T-helper 2 cell treated with Interferon-gamma antibody and Interleukin-4, amounts not matched to agents 5 μg/mL and 100 μg/mL, for 36 hours (primary cell): ENCODE measurements at regions not wholly inside any gene's neighbourhood (a gene's known extent, or its start where the extent isn't known, plus 50 kb on each side); places are given as distances from the start of the nearest gene placed in this dataset.

ENCODE experiments used
- DNase-seq: peaks from one replicate; pipeline ENCODE4 v3.0.0; 2021; ENCODE audit warnings: low spot score
- H3K27ac Mint-ChIP-seq: one replicate; pipeline ENCODE4 v1.8.0; 2021; ENCODE audit warnings: mild to moderate bottlenecking, mixed read lengths
- H3K27me3 Mint-ChIP-seq: one replicate; pipeline ENCODE4 v1.8.0; 2021; ENCODE audit warnings: low read depth, mixed read lengths
- H3K36me3 Mint-ChIP-seq: one replicate; pipeline ENCODE4 v1.8.0; 2021; ENCODE audit warnings: low read depth, mixed read lengths
- H3K4me1 Mint-ChIP-seq: one replicate; pipeline ENCODE4 v1.8.0; 2021; ENCODE audit warnings: low read depth, mixed read lengths
- H3K4me3 Mint-ChIP-seq: one replicate; pipeline ENCODE4 v1.8.0; 2022; ENCODE audit warnings: mild to moderate bottlenecking, moderate library complexity, mixed read lengths
- H3K9me3 Mint-ChIP-seq: one replicate; pipeline ENCODE4 v1.8.0; 2021; ENCODE audit warnings: mixed read lengths

GRCh38 chr2:223223156-223223555, 171.2 kb downstream of the KCNE4 start:
- H3K4me3 Mint-ChIP-seq, result no peak overlapping the region

GRCh38 chr2:223225266-223225665, 173.3 kb downstream of the KCNE4 start:
- H3K9me3 Mint-ChIP-seq, result no peaks in the 10 kb centered on the region
- H3K27me3 Mint-ChIP-seq, result no peaks in the 10 kb centered on the region
- H3K4me3 Mint-ChIP-seq, result no peak overlapping the region
- no peaks in the 10 kb centered on the region for H3K4me1 Mint-ChIP-seq
- no peak for DNase-seq
- no peaks in the 10 kb centered on the region for H3K36me3 Mint-ChIP-seq
- no peak overlapping the region for H3K27ac Mint-ChIP-seq

More at GRCh38 chr2:223223156-223223555, 171.2 kb downstream of the KCNE4 start:
- Mint-ChIP-seq H3K9me3 (no peaks in the 10 kb centered on the region), H3K27me3 (no peaks in the 10 kb centered on the region), H3K36me3 (no peaks in the 10 kb centered on the region), H3K27ac (no peak overlapping the region), H3K4me1 (no peaks in the 10 kb centered on the region)
- DNase-seq, result no peak

- Mint-ChIP-seq H3K27me3 (no peaks in the 10 kb centered on the region), H3K4me3 (no peak overlapping the region), H3K4me1 (no peaks in the 10 kb centered on the region), H3K36me3 (no peaks in the 10 kb centered on the region), H3K9me3 (no peaks in the 10 kb centered on the region), H3K27ac (no peak overlapping the region)
- no peak for DNase-seq
Observed at GRCh38 chr2:223226264-223226663, 174.3 kb downstream of the KCNE4 start.

DNA sequence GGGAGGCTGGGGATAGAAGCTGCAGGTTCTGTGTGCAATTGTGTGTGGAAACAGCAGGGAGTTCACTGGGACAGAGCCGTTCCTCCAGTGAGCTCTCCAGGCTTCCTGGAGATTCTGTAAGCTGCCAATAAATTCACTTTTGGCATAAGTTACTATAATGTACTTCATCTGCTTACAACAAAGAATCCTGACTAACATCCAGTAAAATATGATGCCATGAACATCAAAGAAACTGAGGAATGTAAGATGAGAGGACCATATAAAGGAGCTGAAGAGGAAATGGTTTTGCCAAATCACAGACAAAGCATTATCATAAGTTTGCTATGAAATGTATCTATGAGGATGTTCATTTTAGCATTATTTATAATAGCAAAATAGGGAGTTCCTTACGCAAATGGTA, 175.3 kb downstream of the KCNE4 start:
- Mint-ChIP-seq H3K27ac (no peak overlapping the region), H3K36me3 (no peaks in the 10 kb centered on the region), H3K9me3 (no peaks in the 10 kb centered on the region), H3K27me3 (no peaks in the 10 kb centered on the region), H3K4me1 (no peaks in the 10 kb centered on the region), H3K4me3 (no peak overlapping the region)
- no peak for DNase-seq

DNA sequence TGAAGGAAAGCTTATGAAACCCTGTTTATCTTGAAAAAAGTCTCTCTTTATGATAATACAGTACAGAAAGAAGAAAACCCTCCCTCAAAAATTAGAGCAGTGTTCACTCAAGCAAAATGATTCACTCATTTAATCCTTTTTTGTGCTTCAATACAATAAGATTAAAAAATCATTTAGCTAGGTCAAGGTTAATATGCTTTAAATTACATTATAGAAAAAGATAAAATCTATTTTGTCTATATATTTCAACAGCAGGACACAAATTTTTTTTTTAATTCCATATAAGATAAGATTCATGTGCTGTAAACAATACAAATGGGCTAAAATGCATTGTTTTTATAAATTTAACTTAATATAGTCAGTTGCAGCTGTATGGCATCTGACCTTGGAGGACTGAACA, 176.9 kb downstream of the KCNE4 start:
- H3K27me3 Mint-ChIP-seq, result no peaks in the 10 kb centered on the region

DNA sequence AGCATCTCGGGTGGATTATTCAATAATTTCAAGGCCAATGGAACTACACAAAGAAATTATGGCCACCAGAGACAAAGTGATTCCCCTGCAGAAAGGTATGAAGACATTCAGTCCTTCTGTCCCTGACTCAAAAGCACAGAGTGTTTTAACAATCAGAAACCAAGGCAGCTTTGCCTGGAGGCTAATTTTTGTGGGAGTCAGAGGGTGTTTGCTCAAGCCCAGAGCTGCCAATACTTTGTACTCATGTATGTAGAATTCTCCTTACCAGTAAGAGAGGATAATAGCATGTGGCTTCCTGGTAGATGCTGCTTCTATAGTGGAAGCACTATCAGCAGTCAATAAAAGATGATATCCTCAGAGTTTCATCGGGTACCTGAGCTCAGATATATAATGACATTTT, 178.4 kb downstream of the KCNE4 start:
- H3K4me3 Mint-ChIP-seq, result no peak overlapping the region
- H3K27me3 Mint-ChIP-seq, result no peaks in the 10 kb centered on the region
- no peak overlapping the region for H3K27ac Mint-ChIP-seq

More for the DNA sequence above, 176.9 kb downstream of the KCNE4 start:
- no peaks in the 10 kb centered on the region for H3K9me3 Mint-ChIP-seq
- H3K27ac Mint-ChIP-seq, result no peak overlapping the region
- DNase-seq, result no peak
- H3K36me3 Mint-ChIP-seq, result no peaks in the 10 kb centered on the region
- no peaks in the 10 kb centered on the region for H3K4me1 Mint-ChIP-seq
- H3K4me3 Mint-ChIP-seq, result no peak overlapping the region

DNA sequence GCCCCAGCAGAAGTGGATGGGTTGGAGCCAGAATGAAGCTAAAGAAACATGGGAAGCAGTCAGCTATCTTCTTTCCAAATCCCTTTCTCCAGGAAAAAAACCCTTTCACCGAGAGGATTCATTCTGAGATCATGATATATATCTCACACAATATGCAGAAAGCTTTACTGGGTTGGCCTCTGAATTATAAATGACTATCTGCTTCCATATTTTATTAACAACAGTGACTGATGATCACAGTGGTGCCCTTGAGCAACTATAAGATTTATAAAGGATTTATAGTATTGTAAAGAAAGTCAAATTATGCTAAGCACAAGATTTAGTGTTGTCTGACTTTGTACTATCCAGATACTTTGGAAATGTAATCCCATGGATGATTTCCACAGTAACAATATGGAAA, 180.3 kb downstream of the KCNE4 start:
- no peak for DNase-seq
- Mint-ChIP-seq H3K9me3 (no peaks in the 10 kb centered on the region), H3K4me3 (no peak overlapping the region), H3K27me3 (no peaks in the 10 kb centered on the region), H3K36me3 (no peaks in the 10 kb centered on the region), H3K4me1 (no peaks in the 10 kb centered on the region), H3K27ac (no peak overlapping the region)

More for the DNA sequence above, 178.4 kb downstream of the KCNE4 start:
- Mint-ChIP-seq H3K4me1 (no peaks in the 10 kb centered on the region), H3K36me3 (no peaks in the 10 kb centered on the region), H3K9me3 (no peaks in the 10 kb centered on the region)
- no peak for DNase-seq

- Mint-ChIP-seq H3K4me3 (no peak overlapping the region), H3K27ac (no peak overlapping the region), H3K9me3 (no peaks in the 10 kb centered on the region), H3K36me3 (no peaks in the 10 kb centered on the region), H3K27me3 (no peaks in the 10 kb centered on the region), H3K4me1 (no peaks in the 10 kb centered on the region)
- DNase-seq, result no peak
Observed at GRCh38 chr2:223232896-223233295, 180.9 kb downstream of the KCNE4 start.

GRCh38 chr2:223235986-223236385, 184.0 kb downstream of the KCNE4 start:
- Mint-ChIP-seq H3K4me1 (no peaks in the 10 kb centered on the region), H3K27me3 (no peaks in the 10 kb centered on the region), H3K36me3 (no peaks in the 10 kb centered on the region), H3K9me3 (no peaks in the 10 kb centered on the region), H3K4me3 (no peak overlapping the region), H3K27ac (no peak overlapping the region)
- DNase-seq, result no peak

- Mint-ChIP-seq H3K9me3 (no peaks in the 10 kb centered on the region), H3K4me3 (no peak overlapping the region), H3K36me3 (no peaks in the 10 kb centered on the region), H3K27ac (no peak overlapping the region), H3K4me1 (no peaks in the 10 kb centered on the region), H3K27me3 (no peaks in the 10 kb centered on the region)
- DNase-seq, result no peak
Observed at GRCh38 chr2:223238301-223238700, 186.3 kb downstream of the KCNE4 start.

DNA sequence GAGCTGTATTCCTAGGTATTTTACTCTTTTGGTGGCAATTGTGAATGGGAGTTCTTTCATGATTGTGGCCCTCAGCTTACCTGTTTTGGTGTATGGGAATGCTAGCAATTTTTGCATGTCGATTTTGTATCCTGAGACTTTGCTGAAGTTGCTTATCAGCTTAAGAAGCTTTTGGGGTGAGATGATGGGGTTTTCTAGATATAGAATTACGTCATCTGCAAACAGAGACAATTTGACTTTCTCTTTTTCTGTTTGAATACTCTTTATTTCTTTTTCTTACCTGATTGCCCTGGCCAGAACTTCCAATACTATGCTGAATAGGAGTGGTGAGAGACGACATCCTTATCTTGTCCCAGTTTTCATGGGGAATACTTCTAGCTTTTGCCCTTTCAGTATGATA, 191.2 kb downstream of the KCNE4 start:
- Mint-ChIP-seq H3K4me1 (no peaks in the 10 kb centered on the region), H3K27me3 (no peaks in the 10 kb centered on the region), H3K27ac (no peak overlapping the region), H3K4me3 (no peak overlapping the region), H3K9me3 (no peaks in the 10 kb centered on the region), H3K36me3 (no peaks in the 10 kb centered on the region)
- DNase-seq, result no peak

GRCh38 chr2:223247136-223247535, 195.1 kb downstream of the KCNE4 start:
- DNase-seq, result no peak
- no peak overlapping the region for H3K4me3 Mint-ChIP-seq
- no peak overlapping the region for H3K27ac Mint-ChIP-seq
- H3K4me1 Mint-ChIP-seq, result no peaks in the 10 kb centered on the region
- H3K36me3 Mint-ChIP-seq, result no peaks in the 10 kb centered on the region
- H3K9me3 Mint-ChIP-seq, result no peaks in the 10 kb centered on the region
- H3K27me3 Mint-ChIP-seq, result no peaks in the 10 kb centered on the region

DNA sequence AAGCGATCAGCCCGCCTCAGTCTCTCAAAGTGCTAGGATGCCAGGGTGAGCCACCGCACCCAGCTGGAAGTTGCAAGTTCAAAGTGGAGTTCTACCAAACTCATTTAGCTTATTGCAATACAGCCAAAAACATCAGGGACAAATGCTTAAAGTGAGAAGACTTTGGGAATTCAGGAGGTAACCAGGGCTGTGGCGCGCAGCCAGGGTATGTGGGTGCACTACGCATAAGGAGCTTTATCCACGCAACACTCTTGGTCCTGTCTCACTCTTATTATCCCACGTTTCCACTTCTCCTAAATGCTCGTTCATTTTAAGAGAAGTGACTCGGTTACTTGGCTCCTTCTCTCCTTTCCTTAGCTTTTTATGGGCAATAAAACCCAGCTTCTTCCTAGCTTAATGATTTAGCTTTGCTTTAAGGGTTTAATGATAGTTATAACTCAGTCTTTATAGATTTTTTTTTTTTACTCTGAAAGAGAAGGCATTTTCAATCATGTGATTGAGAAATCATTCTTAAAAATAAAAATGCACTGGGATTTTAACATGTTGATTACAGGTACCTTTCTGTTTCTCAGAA, 199.8 kb downstream of the KCNE4 start:
- Mint-ChIP-seq H3K4me1 (no peaks in the 10 kb centered on the region), H3K27me3 (no peaks in the 10 kb centered on the region), H3K27ac (no peak overlapping the region), H3K4me3 (no peak overlapping the region), H3K9me3 (peaks cover 4% of the 10 kb centered on the region), H3K36me3 (no peaks in the 10 kb centered on the region)
- DNase-seq, result no peak

DNA sequence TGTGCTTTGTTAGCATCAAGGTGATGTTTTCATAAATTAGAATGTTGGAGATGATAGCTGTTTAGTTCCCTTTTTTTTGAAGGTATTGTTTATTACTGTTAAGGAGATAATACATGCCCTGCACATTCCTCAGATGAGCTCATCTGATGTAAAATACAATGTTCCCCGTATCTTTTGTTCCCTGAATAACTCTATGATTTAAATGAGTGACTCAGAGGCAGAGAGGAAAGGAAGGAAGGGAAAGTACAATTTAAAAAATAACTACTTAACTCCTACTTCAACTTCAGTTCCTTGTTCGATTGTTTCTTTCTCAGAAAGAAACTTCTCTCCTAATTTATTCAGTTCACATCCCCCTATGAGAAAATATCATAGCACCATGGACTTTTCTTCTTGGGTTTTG, 208.7 kb downstream of the KCNE4 start:
- peaks cover 4% of the 10 kb centered on the region for H3K9me3 Mint-ChIP-seq
- H3K27me3 Mint-ChIP-seq, result no peaks in the 10 kb centered on the region
- no peaks in the 10 kb centered on the region for H3K36me3 Mint-ChIP-seq
- DNase-seq, result no peak
- H3K4me1 Mint-ChIP-seq, result no peaks in the 10 kb centered on the region
- no peak overlapping the region for H3K4me3 Mint-ChIP-seq
- H3K27ac Mint-ChIP-seq, result no peak overlapping the region

- no peaks in the 10 kb centered on the region for H3K4me1 Mint-ChIP-seq
- no peaks in the 10 kb centered on the region for H3K36me3 Mint-ChIP-seq
- H3K4me3 Mint-ChIP-seq, result no peak overlapping the region
- no peaks in the 10 kb centered on the region for H3K27me3 Mint-ChIP-seq
- DNase-seq, result no peak
- H3K9me3 Mint-ChIP-seq, result no peaks in the 10 kb centered on the region
- no peak overlapping the region for H3K27ac Mint-ChIP-seq
Observed at GRCh38 chr2:223262946-223263345, 211.0 kb downstream of the KCNE4 start.
